HCT116 (cell line): ENCODE measurements at regions not wholly inside any gene's neighbourhood (a gene's known extent, or its start where the extent isn't known, plus 50 kb on each side); places are given as distances from the start of the nearest gene placed in this dataset.

ENCODE experiments used
- ATAC-seq: fragments of 200-7000 bp; cut with Tn5 transposase; 2 replicates; pipeline ENCODE4 v1.9.1; 2020; ENCODE audit warnings: mild to moderate bottlenecking, moderate library complexity
- BruUV-seq: library from RNA; stranded (reverse); fragments of 400-500 nt; replicated peaks from 2 replicates; lab custom pipeline; 2021; lab: Mats Ljungman, UMichigan
- CTCF ChIA-PET: fragments of 300-600 bp; sonication (Branson Sonifier 250); formaldehyde crosslinking; loops from one replicate; lab custom pipeline; 2021; ENCODE audit warnings: antibody characterized with exemption; lab: Charles Lee
- POLR2A ChIA-PET: fragments of 300-600, 350-600 bp; sonication (Branson Sonifier 250); formaldehyde crosslinking; loops from one replicate; lab custom pipeline; 2021; ENCODE audit warnings: antibody characterized with exemption; lab: Charles Lee
- RAD21 ChIA-PET, 2 experiments: fragments of 300-600 bp; sonication (Branson Sonifier 250); formaldehyde crosslinking; loops; one replicate each; lab custom pipeline; 2023; ENCODE audit warnings: low total read pairs in 2 of 2; ENCODE audit not compliant: uncharacterized antibody in 2 of 2, unreplicated experiment in 2 of 2, low non-redundant PET in 1 of 2; lab: Charles Lee
- DNase-seq: peaks from one replicate; pipeline ENCODE4 v3.0.0-alpha.2; 2010; ENCODE audit warnings: low read depth, low spot score
- H2AFZ ChIP-seq: fragments of 200-600 bp; shearing (Covaris generic), sonication (generic); 2 replicates; pipeline ENCODE4 v1.6.1; 2017; ENCODE audit warnings: low read depth, mixed run types, mixed read lengths, antibody characterized with exemption, low read length; ENCODE audit not compliant: poor library complexity, severe bottlenecking
- H3K27ac ChIP-seq: 2 replicates; pipeline ENCODE4 v1.5.1; 2012; ENCODE audit warnings: low read depth, low read length
- H3K27me3 ChIP-seq: fragments of 200-600 bp; sonication (generic); 2 replicates; pipeline ENCODE4 v1.6.1; 2016; ENCODE audit warnings: mixed run types, low read length, mixed read lengths; ENCODE audit not compliant: insufficient read depth
- H3K36me3 ChIP-seq, 2 experiments: fragments of 200-500 bp in 1 of 2; fragments of 200-600 bp in 1 of 2; sonication (Bioruptor generic) in 1 of 2; sonication (generic) in 1 of 2; 2 replicates each; pipeline versions ENCODE4 v1.5.1 to v1.6.1; 2014 to 2016; ENCODE audit warnings: low read length in 2 of 2, inconsistent platforms in 1 of 2, mixed read lengths in 1 of 2, mixed run types in 1 of 2; ENCODE audit not compliant: insufficient read depth in 2 of 2, control insufficient read depth in 1 of 2
- H3K4me1 ChIP-seq, 2 experiments: fragments of 200-600 bp in 1 of 2; sonication (generic) in 1 of 2; 2 replicates each; pipeline versions ENCODE4 v1.5.1 to v1.6.1; 2012 to 2017; ENCODE audit warnings: low read length in 2 of 2, inconsistent platforms in 1 of 2, mild to moderate bottlenecking in 1 of 2, mixed read lengths in 1 of 2, mixed run types in 1 of 2, moderate library complexity in 1 of 2; ENCODE audit not compliant: insufficient read depth in 2 of 2, control insufficient read depth in 1 of 2
- H3K4me2 ChIP-seq: fragments of 200-600 bp; sonication (generic); 2 replicates; pipeline ENCODE4 v1.6.1; 2017; ENCODE audit warnings: mixed run types, low read length, mixed read lengths
- H3K4me3 ChIP-seq, 2 experiments: fragments of 200-600 bp in 1 of 2; sonication (generic) in 1 of 2; replicated peaks in 1 of 2; 2 replicates each; pipeline ENCODE4 v1.5.1; 2011 to 2016; ENCODE audit warnings: low read length in 2 of 2, control low read depth in 1 of 2, low read depth in 1 of 2, mild to moderate bottlenecking in 1 of 2, mixed read lengths in 1 of 2, mixed run types in 1 of 2
- H3K79me2 ChIP-seq: fragments of 200-600 bp; sonication (generic); 2 replicates; pipeline ENCODE4 v1.6.1; 2017; ENCODE audit warnings: mild to moderate bottlenecking, mixed run types, low read length, moderate library complexity, mixed read lengths; ENCODE audit not compliant: insufficient read depth
- H3K9ac ChIP-seq: fragments of 200-600 bp; sonication (generic); 2 replicates; pipeline ENCODE4 v1.6.1; 2016; ENCODE audit warnings: low read length, mixed read lengths
- H3K9me2 ChIP-seq: fragments of 200-600 bp; sonication (generic), shearing (Covaris generic); 2 replicates; pipeline ENCODE4 v1.6.1; 2017; ENCODE audit warnings: mixed run types, mild to moderate bottlenecking, moderate library complexity; ENCODE audit not compliant: insufficient read depth
- H3K9me3 ChIP-seq, 2 experiments: fragments of 200-500 bp in 1 of 2; fragments of 200-600 bp in 1 of 2; sonication (Bioruptor generic) in 1 of 2; sonication (generic) in 1 of 2; 2 replicates each; pipeline ENCODE4 v1.6.1; 2014 to 2017; ENCODE audit warnings: low read length in 2 of 2, mixed read lengths in 2 of 2, inconsistent platforms in 1 of 2, low read depth in 1 of 2, mild to moderate bottlenecking in 1 of 2, mixed run types in 1 of 2, moderate library complexity in 1 of 2; ENCODE audit not compliant: control insufficient read depth in 1 of 2, insufficient read depth in 1 of 2
- H4K20me1 ChIP-seq: fragments of 200-600 bp; sonication (generic), shearing (Covaris generic); 2 replicates; pipeline ENCODE4 v1.6.1; 2017; ENCODE audit warnings: mixed run types, mild to moderate bottlenecking, moderate library complexity; ENCODE audit not compliant: insufficient read depth
- ATF3 ChIP-seq: IDR thresholded peaks from 2 replicates; pipeline ENCODE4 v1.6.1; 2012
- CEBPB ChIP-seq: IDR thresholded peaks from 2 replicates; pipeline ENCODE4 v1.6.1; 2012; ENCODE audit warnings: low read depth
- EZH2phosphoT487 ChIP-seq: fragments of 200-600 bp; IDR thresholded peaks from 2 replicates; pipeline ENCODE4 v1.6.1; 2018; ENCODE audit warnings: antibody characterized with exemption, borderline replicate concordance
- MAX ChIP-seq: IDR thresholded peaks from 2 replicates; pipeline ENCODE4 v1.6.1; 2012
- POLR2AphosphoS5 ChIP-seq: IDR thresholded peaks from 2 replicates; pipeline ENCODE4 v1.6.1; 2011; ENCODE audit warnings: mild to moderate bottlenecking, low read depth, low read length, moderate library complexity
- RAD21 ChIP-seq: IDR thresholded peaks from 2 replicates; pipeline ENCODE4 v1.6.1; 2012; ENCODE audit warnings: low read depth, mild to moderate bottlenecking
- REST ChIP-seq: IDR thresholded peaks from 2 replicates; pipeline ENCODE4 v1.6.1; 2012; ENCODE audit warnings: low read depth
- SP1 ChIP-seq: IDR thresholded peaks from 2 replicates; pipeline ENCODE4 v1.6.1; 2012; ENCODE audit warnings: low read depth
- TCF7L2 ChIP-seq: IDR thresholded peaks from 2 replicates; pipeline ENCODE4 v1.7.0; 2011; ENCODE audit warnings: borderline replicate concordance, inconsistent platforms; ENCODE audit not compliant: insufficient read depth, insufficient read length; ENCODE audit errors: extremely low read depth
- intact Hi-C: fragments of 100-400 bp; cut with micrococcal nuclease; formaldehyde crosslinking; loops from 2 replicates; pipeline ENCODE4 v1.10.0; 2022

- H3K4me2 ChIP-seq, result no peak overlapping the region
- ChIA-PET RAD21 (no interaction called here), CTCF (no interaction called here), POLR2A (no interaction called here)
- no peaks in the 10 kb centered on the region for H3K36me3 ChIP-seq
- no peak overlapping the region for H3K27ac ChIP-seq
- no peak for DNase-seq
- H4K20me1 ChIP-seq, result no peaks in the 10 kb centered on the region
- no peak for ATAC-seq
- no peaks in the 10 kb centered on the region for H3K9me3 ChIP-seq
- no TSS peak for BruUV-seq
- no peak overlapping the region for H3K9ac ChIP-seq
- TF ChIP-seq TCF7L2 (no peak), REST (no peak), POLR2AphosphoS5 (no peak), SP1 (no peak), MAX (no peak), CEBPB (no peak), ATF3 (no peak), EZH2phosphoT487 (no peak), RAD21 (no peak)
- no peak overlapping the region for H3K4me3 ChIP-seq
- H3K9me2 ChIP-seq, result no peaks in the 10 kb centered on the region
- intact Hi-C loops, result no loop called here
- H3K4me1 ChIP-seq, result no peaks in the 10 kb centered on the region
- H3K27me3 ChIP-seq, result no peaks in the 10 kb centered on the region
- no peak overlapping the region for H2AFZ ChIP-seq
- H3K79me2 ChIP-seq, result no peaks in the 10 kb centered on the region
Measured at GRCh38 chr3:177420651-177421480, 223.6 kb upstream of the TBL1XR1 start.
